HCT116 (cell line): ENCODE measurements at regions not wholly inside any gene's neighbourhood (a gene's known extent, or its start where the extent isn't known, plus 50 kb on each side); places are given as distances from the start of the nearest gene placed in this dataset.

Experiments used
- CEBPB ChIP-seq: IDR thresholded peaks from 2 replicates; pipeline ENCODE4 v1.6.1; 2012; ENCODE audit warnings: low read depth
- EZH2 ChIP-seq: fragments of 200-600 bp; sonication (generic); IDR thresholded peaks from 2 replicates; pipeline ENCODE4 v1.6.1; 2017; ENCODE audit warnings: antibody characterized with exemption, mixed run types
- EZH2phosphoT487 ChIP-seq: fragments of 200-600 bp; IDR thresholded peaks from 2 replicates; pipeline ENCODE4 v1.6.1; 2018; ENCODE audit warnings: antibody characterized with exemption, borderline replicate concordance
- FOSL1 ChIP-seq: IDR thresholded peaks from 2 replicates; pipeline ENCODE4 v1.6.1; 2012; ENCODE audit warnings: low read depth
- POLR2A ChIP-seq: IDR thresholded peaks from 2 replicates; pipeline ENCODE4 v1.7.0; 2011; ENCODE audit warnings: borderline replicate concordance; ENCODE audit not compliant: insufficient read depth, insufficient read length; ENCODE audit errors: extremely low read depth
- POLR2AphosphoS5 ChIP-seq: IDR thresholded peaks from 2 replicates; pipeline ENCODE4 v1.6.1; 2011; ENCODE audit warnings: mild to moderate bottlenecking, low read depth, low read length, moderate library complexity
- REST ChIP-seq: IDR thresholded peaks from 2 replicates; pipeline ENCODE4 v1.6.1; 2012; ENCODE audit warnings: low read depth
- SP1 ChIP-seq: IDR thresholded peaks from 2 replicates; pipeline ENCODE4 v1.6.1; 2012; ENCODE audit warnings: low read depth
- SRF ChIP-seq: IDR thresholded peaks from 2 replicates; pipeline ENCODE4 v1.6.1; 2012; ENCODE audit warnings: low read depth
- TCF7L2 ChIP-seq: IDR thresholded peaks from 2 replicates; pipeline ENCODE4 v1.7.0; 2011; ENCODE audit warnings: borderline replicate concordance, inconsistent platforms; ENCODE audit not compliant: insufficient read depth, insufficient read length; ENCODE audit errors: extremely low read depth
- YY1 ChIP-seq: IDR thresholded peaks from 2 replicates; pipeline ENCODE4 v1.6.1; 2011; ENCODE audit warnings: low read length, low read depth, moderate library complexity, mild to moderate bottlenecking; ENCODE audit not compliant: insufficient replicate concordance; ENCODE audit errors: extremely low read depth
- ZFX ChIP-seq: fragments of 450-650 bp; IDR thresholded peaks from 2 replicates; pipeline ENCODE4 v1.6.1; 2017
- TF ChIP-seq, protein P1 (sequence below): IDR thresholded peaks from 2 replicates; pipeline ENCODE4 v1.6.1; 2012
- TF ChIP-seq, protein P2 (sequence below), 3 experiments: fragments of 200-600 bp in 1 of 3; sonication (generic) in 1 of 3; IDR thresholded peaks in 2 of 3; conservative IDR thresholded peaks in 1 of 3; 2 replicates each; pipeline ENCODE4 v1.5.1; 2012 to 2017; ENCODE audit warnings: low read depth in 2 of 3, low read length in 2 of 3, antibody characterized with exemption in 1 of 3, borderline replicate concordance in 1 of 3, control low read depth in 1 of 3, mild to moderate bottlenecking in 1 of 3, mixed read lengths in 1 of 3, mixed run types in 1 of 3, moderate library complexity in 1 of 3; ENCODE audit not compliant: insufficient read depth in 1 of 3

- TF ChIP-seq, protein P1, sequence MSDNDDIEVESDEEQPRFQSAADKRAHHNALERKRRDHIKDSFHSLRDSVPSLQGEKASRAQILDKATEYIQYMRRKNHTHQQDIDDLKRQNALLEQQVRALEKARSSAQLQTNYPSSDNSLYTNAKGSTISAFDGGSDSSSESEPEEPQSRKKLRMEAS: no peak
- no peak for TF ChIP-seq POLR2A
- TF ChIP-seq, protein P2, sequence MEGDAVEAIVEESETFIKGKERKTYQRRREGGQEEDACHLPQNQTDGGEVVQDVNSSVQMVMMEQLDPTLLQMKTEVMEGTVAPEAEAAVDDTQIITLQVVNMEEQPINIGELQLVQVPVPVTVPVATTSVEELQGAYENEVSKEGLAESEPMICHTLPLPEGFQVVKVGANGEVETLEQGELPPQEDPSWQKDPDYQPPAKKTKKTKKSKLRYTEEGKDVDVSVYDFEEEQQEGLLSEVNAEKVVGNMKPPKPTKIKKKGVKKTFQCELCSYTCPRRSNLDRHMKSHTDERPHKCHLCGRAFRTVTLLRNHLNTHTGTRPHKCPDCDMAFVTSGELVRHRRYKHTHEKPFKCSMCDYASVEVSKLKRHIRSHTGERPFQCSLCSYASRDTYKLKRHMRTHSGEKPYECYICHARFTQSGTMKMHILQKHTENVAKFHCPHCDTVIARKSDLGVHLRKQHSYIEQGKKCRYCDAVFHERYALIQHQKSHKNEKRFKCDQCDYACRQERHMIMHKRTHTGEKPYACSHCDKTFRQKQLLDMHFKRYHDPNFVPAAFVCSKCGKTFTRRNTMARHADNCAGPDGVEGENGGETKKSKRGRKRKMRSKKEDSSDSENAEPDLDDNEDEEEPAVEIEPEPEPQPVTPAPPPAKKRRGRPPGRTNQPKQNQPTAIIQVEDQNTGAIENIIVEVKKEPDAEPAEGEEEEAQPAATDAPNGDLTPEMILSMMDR (IDR thresholded peaks at IDR 0.05 in 2 of 3, conservative IDR thresholded peaks at IDR 0.05 in 1 of 3; ENCODE audit: borderline replicate concordance in 1 of 3, insufficient read depth in 1 of 3, low read depth in 2 of 3, low read length in 2 of 3): no peak
- TF ChIP-seq EZH2phosphoT487: no peak
- no peak for TF ChIP-seq FOSL1
- TF ChIP-seq CEBPB: no peak
- no peak for TF ChIP-seq ZFX
- no peak for TF ChIP-seq EZH2
- no peak for TF ChIP-seq REST
- TF ChIP-seq SRF: no peak
- no peak for TF ChIP-seq POLR2AphosphoS5
- no peak for TF ChIP-seq SP1
- no peak for TF ChIP-seq TCF7L2
- TF ChIP-seq YY1: no peak
Measured at GRCh38 chr6:67735623-67736022, 899.5 kb upstream of the ADGRB3 start.
